ENCODE measurements at regions not wholly inside any gene's neighbourhood (a gene's known extent, or its start where the extent isn't known, plus 50 kb on each side); places are given as distances from the start of the nearest gene placed in this dataset.

DNA sequence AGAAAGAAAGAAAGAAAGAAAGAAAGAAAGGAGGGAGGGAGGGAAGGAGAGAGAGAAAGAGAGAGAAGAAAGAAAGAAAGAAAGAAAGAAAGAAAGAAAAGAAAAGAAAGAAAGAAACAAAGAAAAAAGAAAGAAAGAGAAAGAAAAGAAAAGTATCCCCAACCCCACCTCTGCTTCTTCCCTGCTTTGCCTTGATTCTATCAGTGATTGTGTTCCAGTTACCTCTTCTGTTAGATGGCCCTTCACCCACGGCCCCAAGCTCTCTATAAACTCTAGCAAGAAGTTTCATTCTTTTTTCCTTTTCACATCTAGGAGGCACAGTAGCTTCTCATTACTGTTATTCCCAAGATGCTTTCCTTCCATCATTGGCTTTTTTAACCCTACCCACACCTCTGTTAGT is 1097.5 kb upstream of the ZEB2 start:
- TF ChIP-seq CTCF (IDR thresholded peaks at IDR 0.05): no peak
- ATAC-seq: no peak
- Histone ChIP-seq H3K9me3 (no peaks in the 10 kb centered on the region), H3K4me3 (no peak overlapping the region), H3K36me3 (ENCODE audit: low read depth) (no peaks in the 10 kb centered on the region), H3K4me1 (ENCODE audit: low read depth) (no peaks in the 10 kb centered on the region)
- intact Hi-C loops (cut with DNase I, micrococcal nuclease): no loop called here
- DNase-seq: no peak

- TF ChIP-seq CTCF (IDR thresholded peaks at IDR 0.05): no peak
- Histone ChIP-seq H3K4me1 (ENCODE audit: low read depth) (no peaks in the 10 kb centered on the region), H3K9me3 (no peaks in the 10 kb centered on the region), H3K4me3 (no peak overlapping the region), H3K36me3 (ENCODE audit: low read depth) (no peaks in the 10 kb centered on the region)
- intact Hi-C loops (cut with DNase I, micrococcal nuclease): no loop called here
- ATAC-seq (no peak), DNase-seq (no peak)
Observed at GRCh38 chr2:145615626-145616025, 1095.7 kb upstream of the ZEB2 start.

DNA sequence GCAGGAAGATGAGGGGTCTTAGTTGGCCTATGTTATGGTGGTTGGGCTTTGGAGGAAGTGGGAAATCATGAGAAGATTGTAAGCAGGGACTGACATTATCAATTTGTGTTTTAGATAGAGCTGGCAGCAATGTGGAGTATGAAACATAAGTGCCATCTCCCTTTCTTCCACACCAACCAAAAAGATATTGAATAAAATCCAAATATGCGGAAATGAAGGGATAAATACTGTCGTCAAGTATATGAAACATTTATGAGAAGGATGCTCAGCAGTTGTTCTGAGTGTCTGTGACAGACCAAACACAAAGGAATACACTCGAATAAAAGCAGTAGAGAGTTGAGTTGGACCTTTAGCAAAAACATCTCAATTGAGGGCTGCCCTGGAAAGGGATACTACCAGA is 1090.0 kb upstream of the ZEB2 start:
- H3K36me3 ChIP-seq (ENCODE audit: low read depth): no peaks in the 10 kb centered on the region
- no peaks in the 10 kb centered on the region for H3K4me1 ChIP-seq (ENCODE audit: low read depth)
- TF ChIP-seq CTCF (IDR thresholded peaks at IDR 0.05): no peak
- no peaks in the 10 kb centered on the region for H3K9me3 ChIP-seq
- H3K4me3 ChIP-seq: no peak overlapping the region
- DNase-seq (no peak), ATAC-seq (no peak)
- intact Hi-C loops (cut with DNase I, micrococcal nuclease): no loop called here

DNA sequence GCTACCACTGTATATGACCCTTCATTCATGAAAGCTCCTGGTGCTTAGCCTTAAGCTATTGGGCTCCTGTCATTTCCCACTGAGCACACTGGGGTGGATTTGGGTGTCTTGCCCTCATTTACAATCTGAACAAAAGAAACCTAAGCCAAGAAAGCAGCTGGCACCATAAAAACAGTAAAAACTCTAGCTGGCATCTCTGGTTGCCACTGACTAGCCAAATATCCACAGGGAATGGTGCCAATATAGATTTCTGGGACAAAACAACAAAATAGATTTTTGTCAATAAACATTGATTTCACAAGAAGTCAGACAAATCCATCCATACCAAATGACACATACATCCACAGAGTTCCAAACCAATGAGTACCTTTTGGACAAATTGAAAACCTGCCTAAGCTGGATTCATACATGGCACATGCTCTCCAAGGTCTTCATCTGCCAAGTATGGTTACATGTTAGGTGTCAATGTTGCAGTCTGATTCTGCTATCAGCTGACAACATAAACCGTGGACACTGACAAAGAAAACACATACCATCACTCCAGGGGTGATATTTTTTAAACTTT is 1081.5 kb upstream of the ZEB2 start:
- no peak for TF ChIP-seq CTCF (IDR thresholded peaks at IDR 0.05)
- Histone ChIP-seq H3K4me1 (ENCODE audit: low read depth) (no peaks in the 10 kb centered on the region), H3K4me3 (no peak overlapping the region), H3K9me3 (no peaks in the 10 kb centered on the region), H3K36me3 (ENCODE audit: low read depth) (no peaks in the 10 kb centered on the region)
- intact Hi-C loops (cut with DNase I, micrococcal nuclease): no loop called here
- ATAC-seq (no peak), DNase-seq (no peak)

- Histone ChIP-seq H3K36me3 (ENCODE audit: low read depth) (no peaks in the 10 kb centered on the region), H3K4me1 (ENCODE audit: low read depth) (no peaks in the 10 kb centered on the region), H3K9me3 (no peaks in the 10 kb centered on the region), H3K4me3 (no peak overlapping the region)
- intact Hi-C loops (cut with DNase I, micrococcal nuclease): no loop called here
- ATAC-seq: no peak
- TF ChIP-seq CTCF (IDR thresholded peaks at IDR 0.05): no peak
- DNase-seq: no peak
Observed at GRCh38 chr2:145600811-145601210, 1080.9 kb upstream of the ZEB2 start.

DNA sequence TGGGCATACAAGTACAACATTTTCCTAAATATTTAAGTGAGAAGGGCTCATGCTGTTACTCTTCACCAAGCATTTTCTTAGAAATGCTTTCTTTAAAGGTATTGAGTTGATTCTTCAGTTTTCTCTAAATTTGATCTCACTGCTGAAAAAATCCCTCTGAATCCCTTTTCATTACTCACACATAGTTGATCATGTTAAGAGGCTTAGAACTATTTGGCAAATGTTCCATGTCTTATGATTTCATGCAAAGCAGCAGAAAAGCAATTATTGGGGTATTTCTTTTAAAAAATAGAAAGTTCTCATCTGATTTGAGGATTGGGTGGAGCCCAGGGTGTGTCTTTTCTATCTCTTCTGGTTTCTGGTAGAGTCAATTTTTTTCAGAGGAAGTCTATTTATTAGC is 1079.8 kb upstream of the ZEB2 start:
- intact Hi-C loops (cut with DNase I, micrococcal nuclease): no loop called here
- H3K36me3 ChIP-seq (ENCODE audit: low read depth): no peaks in the 10 kb centered on the region
- DNase-seq (no peak), ATAC-seq (no peak)
- no peaks in the 10 kb centered on the region for H3K4me1 ChIP-seq (ENCODE audit: low read depth)
- H3K4me3 ChIP-seq: no peak overlapping the region
- H3K9me3 ChIP-seq: no peaks in the 10 kb centered on the region
- TF ChIP-seq CTCF (IDR thresholded peaks at IDR 0.05): no peak

Data from mucosa of descending colon (tissue), 3 donors.